ENCODE measurements at regions not wholly inside any gene's neighbourhood (a gene's known extent, or its start where the extent isn't known, plus 50 kb on each side); places are given as distances from the start of the nearest gene placed in this dataset.
"Not testable (repeated sequence)": the region's sequence is repeated elsewhere in the genome, so short reads cannot be mapped to it uniquely, and the experiment has no call there.

DNA sequence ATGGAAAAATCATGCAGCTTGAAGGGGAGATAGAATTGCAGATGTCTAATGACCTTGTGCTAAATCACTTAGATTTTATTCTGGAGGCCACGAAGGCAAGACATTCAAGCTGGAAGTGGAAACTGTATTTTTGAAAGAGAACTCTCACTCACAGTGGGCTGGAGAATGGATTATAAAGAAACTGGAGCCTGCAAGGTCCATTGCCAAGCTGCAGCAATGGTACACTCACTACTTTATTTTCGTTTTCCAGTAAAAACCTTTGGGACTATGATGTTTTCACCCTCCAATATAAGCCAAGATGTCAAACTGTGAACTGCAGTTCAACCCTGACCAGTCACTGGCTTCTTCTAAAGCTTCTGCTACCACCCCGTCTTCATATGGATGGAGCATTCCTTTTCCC is 62.0 kb downstream of the SKIDA1 start:
- no peak for DNase-seq

GRCh38 chr10:21458126-21458871 is 67.2 kb downstream of the SKIDA1 start:
- no peak for DNase-seq

- DNase-seq, result no peak
These were observed 69.3 kb downstream of the SKIDA1 start for GRCh38 chr10:21456160-21456559.

DNA sequence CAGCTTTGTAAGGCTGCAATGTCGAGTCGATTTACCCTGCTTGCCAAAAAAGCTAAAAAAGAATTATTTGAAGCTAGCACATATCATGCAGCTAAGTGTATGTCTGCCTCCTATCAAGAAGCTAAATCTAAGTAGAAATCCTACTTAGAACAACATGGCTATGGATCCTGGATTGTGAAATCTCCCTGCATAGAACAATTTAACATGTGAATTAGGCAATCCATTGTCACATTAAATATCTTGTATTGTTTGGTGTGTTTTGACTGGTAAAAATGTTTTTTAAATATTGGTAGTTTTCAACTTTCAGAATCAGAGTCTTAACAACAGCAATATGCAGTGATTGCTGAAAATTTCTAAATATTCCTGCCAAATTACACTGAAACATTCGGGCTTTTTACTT is 73.3 kb downstream of the SKIDA1 start:
- DNase-seq, result no peak

DNA sequence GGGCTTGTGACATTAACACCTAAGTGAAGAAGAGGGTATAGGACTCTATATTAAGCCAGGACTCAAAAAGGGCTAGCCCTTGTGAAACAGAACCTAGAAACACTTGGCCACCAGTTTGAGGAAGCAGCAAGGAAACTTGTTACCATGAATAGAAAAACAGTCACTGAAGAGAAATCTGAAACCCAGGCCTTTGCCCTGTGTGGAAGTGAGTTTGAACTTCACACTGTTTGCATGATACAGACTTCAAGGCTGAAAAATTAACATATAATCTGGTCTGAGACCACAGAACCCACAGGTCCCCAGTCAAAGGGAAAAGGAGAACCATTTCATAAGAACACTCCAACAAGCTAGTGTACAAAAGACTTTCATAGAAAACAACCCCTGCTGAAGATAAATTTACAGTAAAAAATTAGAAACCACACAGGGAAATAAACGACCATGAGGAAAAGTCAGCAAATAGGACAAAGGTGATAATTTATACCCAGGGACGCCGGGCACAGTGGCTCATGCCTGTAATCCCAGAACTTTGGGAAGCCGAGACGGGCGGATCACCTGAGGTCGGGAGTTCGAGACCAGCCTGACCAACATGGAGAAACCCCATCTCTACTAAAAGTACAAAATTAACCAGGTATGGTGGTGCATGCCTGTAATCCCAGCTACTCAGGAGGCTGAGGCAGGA is 76.1 kb downstream of the SKIDA1 start:
- DNase-seq, result no peak

- no peak for DNase-seq
These were observed 80.3 kb downstream of the SKIDA1 start for GRCh38 chr10:21445163-21445562.

DNA sequence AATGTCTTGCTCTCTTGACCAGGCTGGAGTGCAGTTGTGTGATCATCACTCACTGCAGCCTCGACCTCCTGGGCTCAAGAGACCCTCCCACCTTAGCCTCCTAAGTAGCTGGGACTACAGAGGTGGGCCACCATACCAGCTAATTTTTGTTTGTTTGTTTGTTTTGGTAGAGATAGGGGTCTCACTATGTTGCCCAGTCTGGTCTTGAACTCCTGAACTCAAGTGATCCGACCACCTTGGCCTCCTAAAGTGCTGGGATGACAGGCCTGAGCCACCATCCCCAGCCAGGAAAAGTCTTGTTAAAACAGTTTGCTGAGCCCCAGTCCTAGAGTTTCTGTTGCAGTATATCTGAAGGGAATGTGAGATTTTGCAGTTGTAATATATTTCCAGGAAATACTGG is 83.9 kb downstream of the SKIDA1 start:
- DNase-seq, result no peak

DNA sequence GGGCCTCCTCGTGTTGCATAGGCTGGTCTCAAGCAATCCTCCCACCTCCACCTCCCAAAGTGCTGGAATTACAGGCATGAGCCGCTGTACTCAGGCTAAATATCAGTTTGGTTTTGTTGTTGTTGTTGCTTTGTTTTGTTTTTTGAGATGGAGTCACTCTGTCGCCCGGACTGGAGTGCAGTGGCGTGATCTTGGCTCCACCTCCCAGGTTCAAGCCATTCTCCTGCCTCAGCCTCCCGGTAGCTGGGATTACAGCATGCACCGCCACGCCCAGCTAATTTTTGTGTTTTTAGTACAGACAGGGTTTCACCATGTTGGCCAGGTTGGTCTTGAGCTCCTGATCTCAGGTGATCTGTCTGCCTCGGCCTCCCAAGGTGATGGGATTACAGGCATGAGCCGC is 86.6 kb downstream of the SKIDA1 start:
- not testable (repeated sequence) for DNase-seq

DNA sequence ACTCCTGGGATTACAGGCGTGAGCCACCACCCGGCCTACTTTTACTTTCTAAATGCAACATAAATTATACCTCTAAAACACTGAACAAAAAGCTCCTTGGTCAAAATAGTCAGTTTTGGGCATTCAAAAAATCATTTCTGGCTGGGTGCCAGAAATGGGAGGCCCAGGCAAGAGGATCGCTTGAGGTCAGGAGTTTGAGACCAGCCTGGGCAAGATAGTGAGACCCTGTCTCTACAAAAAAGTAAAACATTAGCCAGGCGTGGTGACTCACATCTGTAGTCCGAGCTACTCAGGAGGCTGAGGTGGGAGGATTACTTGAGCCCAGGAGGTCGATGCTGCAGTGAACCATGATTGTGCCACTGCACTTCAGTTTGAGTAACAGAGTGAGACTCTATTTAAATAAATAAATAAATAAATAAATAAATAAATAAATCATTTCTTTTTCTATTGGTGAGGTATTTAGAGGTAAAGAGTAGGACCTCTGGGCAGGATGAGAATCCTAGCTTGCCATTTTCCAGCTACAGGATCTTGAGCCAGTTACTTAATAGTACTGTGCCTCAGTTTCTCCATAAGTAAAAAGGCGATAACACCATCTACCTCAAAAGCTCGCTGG is 87.6 kb downstream of the SKIDA1 start:
- DNase-seq, result no peak

DNA sequence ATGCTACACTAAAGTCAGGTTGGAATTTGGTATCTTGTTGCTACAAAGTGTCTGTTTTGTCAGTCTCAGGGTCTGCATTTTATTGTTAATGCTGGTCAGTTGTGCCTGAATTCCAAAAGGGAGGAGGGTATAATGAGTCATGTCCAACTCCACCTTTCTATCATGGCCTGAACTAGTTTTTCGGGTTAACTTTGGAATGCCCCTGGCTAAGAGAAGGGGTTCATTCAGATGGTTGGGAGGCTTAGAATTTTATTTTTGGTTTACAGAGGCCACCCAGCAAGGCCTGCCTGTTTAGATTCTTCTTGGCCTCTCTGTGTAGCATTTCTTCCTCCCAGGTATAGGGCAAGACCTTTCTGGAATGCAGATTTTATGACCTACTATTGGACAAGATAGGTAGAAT is 93.2 kb downstream of the SKIDA1 start:
- DNase-seq, result no peak

GRCh38 chr10:21431799-21432198 is 93.7 kb downstream of the SKIDA1 start:
- no peak for DNase-seq

GRCh38 chr10:21427804-21428481 is 97.5 kb downstream of the SKIDA1 start:
- DNase-seq, result peak; percentile 15

DNA sequence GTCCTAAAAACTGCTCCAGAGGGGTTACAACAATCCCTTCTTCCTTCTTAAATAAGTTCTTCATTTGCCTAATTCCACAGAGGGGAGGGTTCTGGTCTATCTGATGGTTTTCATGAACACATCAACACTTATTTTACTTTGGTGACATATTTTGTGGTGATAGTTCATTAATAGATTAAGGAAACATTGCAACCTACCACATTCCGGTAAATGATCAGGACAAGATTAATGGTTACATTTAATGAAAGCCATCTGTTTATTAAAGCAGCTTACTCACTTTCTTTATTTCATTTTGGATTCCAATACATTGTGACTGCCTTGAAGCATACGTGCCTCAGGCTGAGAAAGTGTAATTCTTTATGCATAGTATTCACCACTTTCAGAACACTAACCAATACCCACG is 101.0 kb downstream of the SKIDA1 start:
- DNase-seq, result no peak

DNA sequence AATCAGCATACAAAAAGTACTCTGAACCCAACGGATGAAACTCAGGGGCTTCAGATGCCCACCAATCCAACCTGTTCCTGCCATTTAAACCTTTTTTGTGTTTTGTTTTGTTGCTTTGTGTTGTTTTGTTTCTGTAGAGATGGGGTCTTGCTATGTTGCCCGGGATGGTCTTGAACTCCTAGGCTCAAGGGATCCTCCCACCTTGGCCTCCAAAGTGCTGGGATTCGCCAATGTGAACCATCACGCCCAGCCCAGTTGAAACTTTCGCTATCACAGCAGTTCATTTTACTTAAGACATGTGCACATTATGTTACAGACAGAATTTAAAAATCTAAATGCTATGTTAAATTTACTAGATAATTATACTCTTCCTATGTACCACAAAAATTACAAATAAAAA is 101.6 kb downstream of the SKIDA1 start:
- no peak for DNase-seq

- DNase-seq, result no peak
These were observed 102.1 kb downstream of the SKIDA1 start for GRCh38 chr10:21423338-21423737.

GRCh38 chr10:21421794-21422193 is 103.7 kb downstream of the SKIDA1 start:
- DNase-seq, result no peak

DNA sequence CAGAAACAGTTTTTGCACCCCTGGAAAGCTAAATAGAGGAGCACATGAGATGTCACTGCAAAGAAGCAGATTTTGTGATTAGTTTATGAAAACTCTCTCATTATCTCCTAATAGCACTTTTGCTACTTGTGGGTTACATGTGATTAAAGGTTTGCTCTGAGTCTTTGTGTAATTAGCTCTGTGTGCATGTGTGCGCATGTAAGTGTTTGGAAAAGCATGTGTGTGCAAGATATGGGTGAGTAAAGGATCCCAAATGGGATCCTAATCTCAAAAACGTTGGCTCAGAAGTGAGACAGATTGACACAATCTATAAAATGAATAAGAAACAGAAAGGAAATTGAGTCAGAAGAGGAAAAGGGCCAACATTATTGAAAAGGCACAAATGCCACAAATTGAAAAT is 104.5 kb downstream of the SKIDA1 start:
- no peak for DNase-seq

DNA sequence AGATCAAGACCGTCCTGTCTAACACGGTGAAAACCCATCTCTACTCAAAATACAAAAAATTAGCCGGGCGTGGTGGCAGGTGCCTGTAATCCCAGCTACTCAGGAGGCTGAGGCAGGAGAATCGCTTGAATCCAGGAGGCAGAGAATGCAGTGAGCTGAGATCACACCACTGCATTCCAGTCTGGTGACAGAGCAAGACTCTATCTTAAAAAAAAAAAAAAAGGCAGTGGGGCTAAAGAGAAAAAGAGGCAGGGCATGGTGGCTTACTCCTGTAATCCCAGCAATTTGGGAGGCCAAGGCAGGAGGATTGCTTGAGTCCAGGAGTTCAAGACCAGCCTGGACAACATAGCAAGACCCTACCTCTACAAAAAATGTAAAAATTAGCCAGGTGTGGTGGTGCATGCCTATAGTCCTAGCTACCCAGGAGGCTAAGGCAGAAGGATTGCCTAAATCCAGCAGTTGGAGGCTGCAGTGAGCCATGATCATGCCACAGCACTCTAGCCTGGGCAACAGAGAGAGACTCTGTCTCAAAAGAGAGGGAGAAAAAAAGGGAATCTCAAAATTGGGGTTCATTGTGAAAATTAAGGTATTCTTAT is 106.4 kb downstream of the SKIDA1 start:
- not testable (repeated sequence) for DNase-seq

DNA sequence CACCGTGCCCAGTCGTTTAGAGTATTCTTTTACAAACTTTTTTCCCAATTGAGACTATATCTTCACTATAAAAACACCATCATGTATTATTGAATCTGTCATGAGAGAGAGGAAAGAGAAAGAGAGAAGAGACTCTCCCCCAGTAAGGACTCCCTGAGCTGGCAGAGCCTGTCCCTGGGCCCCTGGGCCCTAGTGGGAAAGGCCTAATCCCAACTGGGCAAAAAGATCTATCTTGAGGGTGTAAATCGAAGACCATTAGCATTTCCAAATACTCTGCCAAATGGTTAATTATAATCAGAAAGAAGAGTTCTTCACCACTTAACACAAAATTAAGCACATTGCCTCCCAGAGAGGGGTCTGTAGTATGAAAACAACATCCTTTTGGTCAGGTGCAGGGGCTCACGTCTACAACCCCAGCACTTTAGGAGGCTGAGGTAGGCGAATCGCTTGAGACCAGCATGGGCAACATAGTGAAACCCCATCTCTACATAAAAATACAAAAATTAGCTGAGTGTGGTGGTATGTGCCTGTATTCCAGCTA is 108.2 kb downstream of the SKIDA1 start:
- DNase-seq, result no peak

DNA sequence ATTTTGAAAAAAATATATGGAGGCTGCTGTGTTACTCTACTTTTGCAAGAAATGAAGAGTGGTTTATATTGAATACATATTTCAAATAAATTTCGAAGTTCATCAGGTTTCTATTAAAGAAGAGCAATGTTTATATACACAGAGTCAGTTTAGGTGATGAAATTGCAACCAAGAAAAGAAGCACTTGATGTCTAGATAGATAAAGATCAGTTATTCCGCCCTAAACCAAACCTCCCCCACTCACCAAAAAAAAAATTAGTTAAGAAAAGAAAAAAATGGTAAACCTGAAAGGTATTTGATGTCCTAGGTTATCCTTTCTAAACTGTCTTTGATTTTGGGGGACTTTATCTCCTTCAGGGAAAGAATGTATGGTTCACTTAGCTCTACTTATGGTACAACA is 111.8 kb downstream of the SKIDA1 start:
- DNase-seq, result no peak

DNA sequence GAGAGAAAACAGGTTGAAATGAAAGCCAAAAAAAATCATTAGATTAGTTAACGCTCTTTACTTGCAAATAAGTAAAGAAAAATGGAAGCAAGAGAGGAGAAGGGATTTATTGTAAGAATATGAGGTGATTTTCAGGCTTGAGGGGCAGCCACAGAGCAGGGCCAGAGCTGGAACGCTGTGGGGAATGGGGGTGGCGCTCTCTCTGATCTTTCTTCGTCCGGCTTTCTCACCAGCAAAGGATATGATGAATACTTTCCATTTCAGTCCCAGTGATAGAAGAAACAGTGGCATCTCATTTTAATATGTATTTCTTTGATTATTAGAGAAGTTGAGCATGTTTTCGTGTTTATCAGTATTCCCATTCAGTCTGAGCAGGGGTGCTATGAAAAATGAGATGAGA is 112.2 kb downstream of the SKIDA1 start:
- no peak for DNase-seq

DNA sequence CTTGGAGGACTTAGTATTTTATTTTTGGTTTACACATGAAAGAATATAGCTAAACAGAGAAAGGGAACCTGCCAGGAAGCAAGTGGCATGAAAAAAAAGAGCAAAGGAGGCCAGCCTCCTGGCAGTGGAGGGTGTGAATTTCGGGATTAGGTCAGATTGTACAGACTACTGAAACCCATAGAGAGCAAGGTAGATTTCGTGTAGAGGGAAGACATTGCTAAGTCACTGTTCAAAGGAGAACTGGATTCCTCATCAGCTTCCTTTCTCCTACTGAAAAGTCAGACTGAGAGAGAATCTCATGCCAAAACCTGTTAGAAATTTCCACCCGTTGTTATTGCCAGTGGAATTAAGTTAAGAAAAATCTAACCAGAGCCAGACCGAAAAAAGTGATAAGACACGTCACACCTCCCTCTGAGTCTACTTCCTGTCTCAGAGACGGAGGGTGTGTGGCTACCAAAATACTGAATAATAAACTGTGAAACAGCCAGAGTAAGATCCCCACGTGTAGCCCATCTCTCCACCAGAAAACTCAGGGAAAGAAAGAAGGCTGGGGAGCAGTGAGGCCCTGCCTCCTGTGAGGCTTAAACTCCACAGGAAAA is 118.8 kb downstream of the SKIDA1 start:
- DNase-seq, result no peak

GRCh38 chr10:21405981-21406380 is 119.5 kb downstream of the SKIDA1 start:
- DNase-seq, result no peak

Data from NCI-H69 (cell line).